Loucy (cell line): ENCODE measurements at regions not wholly inside any gene's neighbourhood (a gene's known extent, or its start where the extent isn't known, plus 50 kb on each side); places are given as distances from the start of the nearest gene placed in this dataset.
A peak's percentile ranks its signal among the peaks of the same experiment; 100 is the strongest.

Source experiments
- H2AFZ ChIP-seq: fragments of 200-600 bp; sonication (generic); 2 replicates; pipeline ENCODE4 v1.6.0; 2016; ENCODE audit warnings: antibody characterized with exemption, mild to moderate bottlenecking, low read length, moderate library complexity
- H3F3A ChIP-seq: fragments of 200-600 bp; 2 replicates; pipeline ENCODE4 v1.6.0; 2016; ENCODE audit warnings: antibody characterized with exemption, low read depth, mild to moderate bottlenecking
- H3K27me3 ChIP-seq: fragments of 200-600 bp; sonication (generic); 2 replicates; pipeline ENCODE4 v1.6.1; 2014; ENCODE audit warnings: low read length, mild to moderate bottlenecking; ENCODE audit not compliant: insufficient read depth, poor library complexity, severe bottlenecking
- H3K36me3 ChIP-seq: fragments of 200-600 bp; sonication (generic); 2 replicates; pipeline ENCODE4 v1.6.1; 2016; ENCODE audit warnings: low read length; ENCODE audit not compliant: insufficient read depth
- H3K4me1 ChIP-seq: fragments of 200-600 bp; sonication (generic); 2 replicates; pipeline ENCODE4 v1.5.1; 2014; ENCODE audit warnings: low read length, mild to moderate bottlenecking; ENCODE audit not compliant: insufficient read depth, poor library complexity, severe bottlenecking
- H3K4me2 ChIP-seq: fragments of 200-600 bp; sonication (generic); 2 replicates; pipeline ENCODE4 v1.6.0; 2014; ENCODE audit warnings: antibody characterized with exemption, low read length, low read depth, mild to moderate bottlenecking; ENCODE audit not compliant: poor library complexity, severe bottlenecking
- H3K4me3 ChIP-seq: fragments of 200-600 bp; sonication (generic); 2 replicates; pipeline ENCODE4 v1.5.1; 2014; ENCODE audit warnings: low read length, mild to moderate bottlenecking, mixed read lengths; ENCODE audit not compliant: poor library complexity, severe bottlenecking
- H3K79me2 ChIP-seq: fragments of 200-600 bp; sonication (generic); 2 replicates; pipeline ENCODE4 v1.6.1; 2014; ENCODE audit warnings: low read length; ENCODE audit not compliant: insufficient read depth
- H3K9ac ChIP-seq: fragments of 200-600 bp; sonication (generic); 2 replicates; pipeline ENCODE4 v1.6.0; 2014; ENCODE audit warnings: mild to moderate bottlenecking, low read depth, low read length, moderate library complexity; ENCODE audit not compliant: poor library complexity, severe bottlenecking
- H3K9me2 ChIP-seq: fragments of 200-600 bp; sonication (generic); replicated peaks from 2 replicates; pipeline ENCODE4 v1.6.1; 2016; ENCODE audit warnings: low read depth, low read length, mixed read lengths
- H3K9me3 ChIP-seq: fragments of 200-600 bp; sonication (generic); 2 replicates; pipeline ENCODE4 v1.6.1; 2014; ENCODE audit warnings: mild to moderate bottlenecking, antibody characterized with exemption, low read length, low read depth; ENCODE audit not compliant: insufficient read depth
- H4K20me1 ChIP-seq: fragments of 200-600 bp; sonication (generic); 2 replicates; pipeline ENCODE4 v1.6.0; 2014; ENCODE audit warnings: antibody characterized with exemption, low read length, mild to moderate bottlenecking; ENCODE audit not compliant: insufficient read depth, poor library complexity, severe bottlenecking
- CTCF ChIP-seq: fragments of 200-600 bp; sonication (generic); conservative IDR thresholded peaks from 2 replicates; pipeline ENCODE4 v1.5.1; 2014; ENCODE audit warnings: mild to moderate bottlenecking, antibody characterized with exemption, low read length
- EZH2phosphoT487 ChIP-seq: fragments of 200-600 bp; IDR thresholded peaks from 2 replicates; pipeline ENCODE4 v1.6.1; 2018; ENCODE audit warnings: antibody characterized with exemption, mild to moderate bottlenecking, moderate library complexity, borderline replicate concordance

DNA sequence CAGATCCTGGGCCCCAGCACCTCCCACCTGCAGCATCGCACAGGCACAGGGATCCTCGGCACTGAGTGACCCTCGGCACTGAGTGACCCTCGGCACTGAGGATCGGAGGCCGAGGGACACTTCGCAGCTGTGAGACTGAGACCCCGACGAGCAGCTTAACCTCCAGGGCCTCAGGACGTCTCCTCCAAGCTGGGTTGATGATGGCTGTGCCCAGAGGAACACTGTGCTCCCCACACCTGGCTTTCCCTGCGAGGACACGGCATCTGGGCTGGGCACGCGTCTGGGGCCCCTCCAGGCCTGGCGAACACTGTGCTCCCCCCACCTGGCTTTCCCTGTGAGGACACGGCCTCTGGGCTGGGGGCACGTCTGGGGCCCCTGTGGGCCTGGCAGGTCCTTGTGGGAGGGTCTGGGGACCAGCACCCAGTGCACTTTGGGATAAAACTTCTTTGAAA, 158.3 kb upstream of the PPP2R2D start:
- H3K79me2 ChIP-seq = no peaks in the 10 kb centered on the region
- H2AFZ ChIP-seq = no peak overlapping the region

GRCh38 chr10:131743190-131744151, 157.3 kb upstream of the PPP2R2D start:
- Histone ChIP-seq H3K4me2 (peak overlapping the region; percentile 44), H3K4me1 (peaks cover 5% of the 10 kb centered on the region), H3K9ac (no peak overlapping the region), H3F3A (no peaks in the 10 kb centered on the region), H2AFZ (no peak overlapping the region), H3K4me3 (peak overlapping the region; percentile 32), H3K9me2 (no peaks in the 10 kb centered on the region), H3K79me2 (no peaks in the 10 kb centered on the region), H3K9me3 (peaks cover 4% of the 10 kb centered on the region; the same call in 1 of the 2 replicates), H4K20me1 (no peaks in the 10 kb centered on the region), H3K27me3 (no peaks in the 10 kb centered on the region), H3K36me3 (no peaks in the 10 kb centered on the region)
- no peak for TF ChIP-seq EZH2phosphoT487
- no peak for TF ChIP-seq CTCF

More for the DNA sequence above, 158.3 kb upstream of the PPP2R2D start:
- Histone ChIP-seq H3K9ac (peak overlapping the region; percentile 35), H3K4me2 (peak overlapping the region; percentile 44), H4K20me1 (no peaks in the 10 kb centered on the region), H3K9me2 (no peaks in the 10 kb centered on the region), H3K9me3 (peaks cover 4% of the 10 kb centered on the region; the same call in 1 of the 2 replicates), H3K36me3 (no peaks in the 10 kb centered on the region), H3K4me3 (peak overlapping the region; percentile 32), H3K27me3 (no peaks in the 10 kb centered on the region), H3F3A (no peaks in the 10 kb centered on the region), H3K4me1 (peaks cover 5% of the 10 kb centered on the region)
- no peak for TF ChIP-seq CTCF

- Histone ChIP-seq H3K79me2 (no peaks in the 10 kb centered on the region), H4K20me1 (no peaks in the 10 kb centered on the region), H3F3A (no peaks in the 10 kb centered on the region), H3K36me3 (no peaks in the 10 kb centered on the region), H3K27me3 (no peaks in the 10 kb centered on the region), H3K9me3 (peaks cover 4% of the 10 kb centered on the region; the same call in 1 of the 2 replicates), H2AFZ (no peak overlapping the region), H3K9me2 (no peaks in the 10 kb centered on the region), H3K4me1 (peaks cover 5% of the 10 kb centered on the region), H3K4me3 (no peak overlapping the region), H3K4me2 (no peak overlapping the region), H3K9ac (no peak overlapping the region)
- TF ChIP-seq EZH2phosphoT487 (no peak), CTCF (no peak)
These were observed 156.5 kb upstream of the PPP2R2D start for GRCh38 chr10:131744346-131744745.
